Activated CD4-positive, CD25-positive, alpha-beta regulatory T cell treated with anti-CD3 and anti-CD28 coated beads, Interleukin-2, amount 50 U/mL, for 72 hours (primary cell): ENCODE measurements at regions not wholly inside any gene's neighbourhood (a gene's known extent, or its start where the extent isn't known, plus 50 kb on each side); places are given as distances from the start of the nearest gene placed in this dataset.

Experiments
- DNase-seq: peaks from one replicate; pipeline ENCODE4 v3.0.0; 2021

- DNase-seq = no peak
These were observed 376.1 kb downstream of the IRS1 start for GRCh38 chr2:226423498-226423960.

GRCh38 chr2:226420646-226421045 lies 379.0 kb downstream of the IRS1 start:
- no peak for DNase-seq

- no peak for DNase-seq
These were observed 381.1 kb downstream of the IRS1 start for GRCh38 chr2:226418521-226418920.

- no peak for DNase-seq
These were observed 385.3 kb downstream of the IRS1 start for GRCh38 chr2:226414335-226414734.

GRCh38 chr2:226413498-226414130 lies 386.0 kb downstream of the IRS1 start:
- DNase-seq = no peak

GRCh38 chr2:226411727-226412360 lies 387.8 kb downstream of the IRS1 start:
- DNase-seq = no peak

GRCh38 chr2:226411205-226411604 lies 388.4 kb downstream of the IRS1 start:
- no peak for DNase-seq

GRCh38 chr2:226410247-226410835 lies 389.3 kb downstream of the IRS1 start:
- no peak for DNase-seq

- no peak for DNase-seq
These were observed 390.5 kb downstream of the IRS1 start for GRCh38 chr2:226409134-226409533.

- DNase-seq = no peak
These were observed 391.5 kb downstream of the IRS1 start for GRCh38 chr2:226408141-226408540.

GRCh38 chr2:226407135-226407534 lies 392.5 kb downstream of the IRS1 start:
- no peak for DNase-seq

- DNase-seq = no peak
These were observed 394.2 kb downstream of the IRS1 start for GRCh38 chr2:226405465-226405864.

GRCh38 chr2:226403369-226403768 lies 396.3 kb downstream of the IRS1 start:
- no peak for DNase-seq

- DNase-seq = no peak
These were observed 400.6 kb downstream of the IRS1 start for GRCh38 chr2:226399006-226399405.

- DNase-seq = no peak
These were observed 401.0 kb downstream of the IRS1 start for GRCh38 chr2:226398580-226398979.

GRCh38 chr2:226396541-226396940 lies 403.1 kb downstream of the IRS1 start:
- no peak for DNase-seq

- no peak for DNase-seq
These were observed 412.1 kb downstream of the IRS1 start for GRCh38 chr2:226387499-226387942.

- DNase-seq = no peak
These were observed 416.2 kb downstream of the IRS1 start for GRCh38 chr2:226383461-226383860.

- DNase-seq = no peak
These were observed 418.9 kb downstream of the IRS1 start for GRCh38 chr2:226380679-226381078.

GRCh38 chr2:226378753-226379705 lies 420.6 kb downstream of the IRS1 start:
- DNase-seq = no peak

GRCh38 chr2:226376516-226377180 lies 423.0 kb downstream of the IRS1 start:
- no peak for DNase-seq

GRCh38 chr2:226366920-226367319 lies 432.7 kb downstream of the IRS1 start:
- DNase-seq = no peak

GRCh38 chr2:226364217-226364616 lies 435.4 kb downstream of the IRS1 start:
- DNase-seq = no peak
